ENCODE measurements at regions not wholly inside any gene's neighbourhood (a gene's known extent, or its start where the extent isn't known, plus 50 kb on each side); places are given as distances from the start of the nearest gene placed in this dataset.

- H3K9me3 ChIP-seq (ENCODE audit: control insufficient read depth in 1 of 2, insufficient read depth in 1 of 2, low read length in 2 of 2): no peaks in the 10 kb centered on the region
- ATAC-seq (ENCODE audit: poor library complexity) (no peak), DNase-seq (no peak)
- Mint-ChIP-seq H3K27ac (no peak overlapping the region), H3K4me3 (no peak overlapping the region), H3K27me3 (peaks cover 9% of the 10 kb centered on the region), H3K9me3 (no peaks in the 10 kb centered on the region), H3K36me3 (ENCODE audit: low read depth) (no peaks in the 10 kb centered on the region), H3K4me1 (ENCODE audit: low read depth) (no peaks in the 10 kb centered on the region)
- no peaks in the 10 kb centered on the region for H3K27me3 ChIP-seq (ENCODE audit: control insufficient read depth in 1 of 2, insufficient read depth in 2 of 2, low read length in 2 of 2)
- ChIA-PET POLR2A (no interaction called here), CTCF (no interaction called here)
- H3K36me3 ChIP-seq (ENCODE audit: insufficient read depth, low read length): no peaks in the 10 kb centered on the region
- no peak overlapping the region for H3K27ac ChIP-seq (ENCODE audit: low read depth in 1 of 2, low read length in 2 of 2)
- intact Hi-C loops (cut with DNase I, micrococcal nuclease): no loop called here
- no peak overlapping the region for H3K4me3 ChIP-seq (ENCODE audit: low read length)
- TF ChIP-seq CTCF (IDR thresholded peaks at IDR 0.05): no peak
- H3K4me1 ChIP-seq (ENCODE audit: insufficient read depth, low read length): no peaks in the 10 kb centered on the region
These were observed 118.6 kb downstream of the SLIT2 start for GRCh38 chr4:20370274-20370673.

- no peak overlapping the region for H3K4me3 Mint-ChIP-seq
- H3K9me3 ChIP-seq (ENCODE audit: control insufficient read depth in 1 of 2, insufficient read depth in 1 of 2, low read length in 2 of 2): no peaks in the 10 kb centered on the region
- POLR2A ChIA-PET: no interaction called here
These were observed 124.4 kb downstream of the SLIT2 start for GRCh38 chr4:20376070-20376469.

GRCh38 chr4:20378181-20378580 is 126.5 kb downstream of the SLIT2 start:
- no peak for ATAC-seq (ENCODE audit: poor library complexity)
- Mint-ChIP-seq H3K27me3 (no peaks in the 10 kb centered on the region), H3K4me1 (ENCODE audit: low read depth) (no peaks in the 10 kb centered on the region), H3K27ac (no peak overlapping the region), H3K36me3 (ENCODE audit: low read depth) (no peaks in the 10 kb centered on the region), H3K9me3 (no peaks in the 10 kb centered on the region), H3K4me3 (no peak overlapping the region)
- DNase-seq: no peak
- Histone ChIP-seq H3K4me1 (ENCODE audit: insufficient read depth, low read length) (no peaks in the 10 kb centered on the region), H3K9me3 (ENCODE audit: control insufficient read depth in 1 of 2, insufficient read depth in 1 of 2, low read length in 2 of 2) (no peaks in the 10 kb centered on the region), H3K4me3 (ENCODE audit: low read length) (no peak overlapping the region), H3K27ac (ENCODE audit: low read depth in 1 of 2, low read length in 2 of 2) (no peak overlapping the region), H3K36me3 (ENCODE audit: insufficient read depth, low read length) (no peaks in the 10 kb centered on the region), H3K27me3 (ENCODE audit: control insufficient read depth in 1 of 2, insufficient read depth in 2 of 2, low read length in 2 of 2) (no peaks in the 10 kb centered on the region)
- ChIA-PET CTCF (no interaction called here), POLR2A (no interaction called here)
- no peak for TF ChIP-seq CTCF (IDR thresholded peaks at IDR 0.05)
- intact Hi-C loops (cut with DNase I, micrococcal nuclease): no loop called here

More at GRCh38 chr4:20376070-20376469, 124.4 kb downstream of the SLIT2 start:
- CTCF ChIA-PET: no interaction called here
- Mint-ChIP-seq H3K9me3 (no peaks in the 10 kb centered on the region), H3K36me3 (ENCODE audit: low read depth) (no peaks in the 10 kb centered on the region), H3K27ac (no peak overlapping the region), H3K4me1 (ENCODE audit: low read depth) (no peaks in the 10 kb centered on the region), H3K27me3 (peaks cover 6% of the 10 kb centered on the region)
- TF ChIP-seq CTCF (IDR thresholded peaks at IDR 0.05): no peak
- Histone ChIP-seq H3K27ac (ENCODE audit: low read depth in 1 of 2, low read length in 2 of 2) (no peak overlapping the region), H3K36me3 (ENCODE audit: insufficient read depth, low read length) (no peaks in the 10 kb centered on the region), H3K4me1 (ENCODE audit: insufficient read depth, low read length) (no peaks in the 10 kb centered on the region), H3K27me3 (ENCODE audit: control insufficient read depth in 1 of 2, insufficient read depth in 2 of 2, low read length in 2 of 2) (no peaks in the 10 kb centered on the region), H3K4me3 (ENCODE audit: low read length) (no peak overlapping the region)
- DNase-seq: no peak
- no peak for ATAC-seq (ENCODE audit: poor library complexity)
- intact Hi-C loops (cut with DNase I, micrococcal nuclease): no loop called here
